ENCODE measurements at regions not wholly inside any gene's neighbourhood (a gene's known extent, or its start where the extent isn't known, plus 50 kb on each side); places are given as distances from the start of the nearest gene placed in this dataset.

GRCh38 chr14:43476822-43477221 lies 1030.3 kb downstream of the FSCB start:
- TF ChIP-seq CTCF (conservative IDR thresholded peaks at IDR 0.05; ENCODE audit: low read depth, low read length) (no peak), EZH2 (IDR thresholded peaks at IDR 0.05; ENCODE audit: low read length, unreplicated experiment) (no peak)

All from PC-3 (cell line).